HepG2 (cell line): ENCODE measurements at regions not wholly inside any gene's neighbourhood (a gene's known extent, or its start where the extent isn't known, plus 50 kb on each side); places are given as distances from the start of the nearest gene placed in this dataset.

Experiments used
- ATM ChIP-seq: fragments of 450-650 bp; IDR thresholded peaks from 2 replicates; pipeline ENCODE4 v1.7.1; 2017; ENCODE audit warnings: mild to moderate bottlenecking, borderline replicate concordance
- DPF2 ChIP-seq: sonication (generic); formaldehyde crosslinking; IDR thresholded peaks from 2 replicates; pipeline ENCODE4 v1.4.0; 2020; ENCODE audit warnings: mild to moderate bottlenecking, low read depth, missing genetic modification reagents, borderline replicate concordance
- FOXK2 ChIP-seq: fragments of 450-650 bp; IDR thresholded peaks from 2 replicates; pipeline ENCODE4 v1.6.1; 2016
- HBP1 ChIP-seq: IDR thresholded peaks from 2 replicates; pipeline ENCODE4 v1.6.1; 2016; ENCODE audit warnings: low read depth, control low read depth
- HNF4A ChIP-seq: sonication (generic); formaldehyde crosslinking; IDR thresholded peaks from 2 replicates; pipeline ENCODE4 v1.4.0; 2020; ENCODE audit warnings: missing genetic modification reagents
- IKZF5 ChIP-seq: IDR thresholded peaks from 2 replicates; pipeline ENCODE4 v1.6.1; 2018; ENCODE audit warnings: missing genetic modification reagents, mild to moderate bottlenecking, missing compliant biosample characterization
- NR1H2 ChIP-seq: sonication (generic); formaldehyde crosslinking; IDR thresholded peaks from 2 replicates; pipeline ENCODE4 v1.8.1; 2022; ENCODE audit warnings: low read depth, missing genetic modification reagents, borderline replicate concordance
- RARA ChIP-seq: IDR thresholded peaks from 2 replicates; pipeline ENCODE4 v1.6.1; 2016; ENCODE audit warnings: missing genetic modification reagents, missing compliant biosample characterization
- RFXAP ChIP-seq: sonication (generic); formaldehyde crosslinking; IDR thresholded peaks from 2 replicates; pipeline ENCODE4 v1.4.0; 2020; ENCODE audit warnings: missing genetic modification reagents, borderline replicate concordance
- SMYD3 ChIP-seq: sonication (generic); formaldehyde crosslinking; IDR thresholded peaks from 2 replicates; pipeline ENCODE4 v1.8.1; 2023; ENCODE audit warnings: mild to moderate bottlenecking, missing genetic modification reagents
- SNAPC2 ChIP-seq: sonication (generic); formaldehyde crosslinking; IDR thresholded peaks from 2 replicates; pipeline ENCODE4 v1.8.1; 2022; ENCODE audit warnings: mild to moderate bottlenecking, missing genetic modification reagents
- TAF15 ChIP-seq: fragments of 200-400 bp; formaldehyde crosslinking; IDR thresholded peaks from one replicate; pipeline ENCODE4 v1.6.1; 2018; ENCODE audit warnings: mild to moderate bottlenecking, low read depth, low read length; ENCODE audit not compliant: poor library complexity, severe bottlenecking
- ZNF678 ChIP-seq: sonication (generic); formaldehyde crosslinking; IDR thresholded peaks from 2 replicates; pipeline ENCODE4 v1.4.0; 2020; ENCODE audit warnings: mild to moderate bottlenecking, missing genetic modification reagents
- TF ChIP-seq, protein P1 (sequence below): sonication (generic); formaldehyde crosslinking; IDR thresholded peaks from 2 replicates; pipeline ENCODE4 v1.4.0; 2020; ENCODE audit warnings: low read depth, mild to moderate bottlenecking, missing genetic modification reagents
- TF ChIP-seq, protein P2 (sequence below): sonication (generic); formaldehyde crosslinking; IDR thresholded peaks from 2 replicates; pipeline ENCODE4 v1.4.0; 2020; ENCODE audit warnings: mild to moderate bottlenecking, missing genetic modification reagents
- TF ChIP-seq, protein P3 (sequence below): IDR thresholded peaks from 2 replicates; pipeline ENCODE4 v1.6.1; 2016; ENCODE audit warnings: low read depth

DNA sequence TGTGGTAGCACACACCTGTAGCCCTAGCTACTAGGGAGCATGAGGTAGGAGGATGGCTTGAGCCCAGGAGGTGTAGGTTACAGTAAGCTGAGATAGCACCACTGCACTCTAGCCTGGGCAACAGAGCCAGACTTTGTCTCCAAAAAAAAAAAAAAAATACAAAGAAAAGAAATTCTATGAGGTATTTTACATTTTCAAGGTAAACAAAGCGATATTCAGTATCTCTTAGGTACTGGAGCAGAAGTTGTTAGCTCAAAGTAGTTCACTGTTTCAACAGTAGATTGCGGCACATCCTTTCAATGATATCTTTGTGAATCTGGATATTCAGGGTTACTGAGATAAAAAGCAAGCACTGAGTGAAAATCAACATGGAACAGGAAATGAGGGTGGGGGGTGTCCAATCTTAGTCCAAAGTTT, 318.5 kb downstream of the ZNF621 start (continued):
- TF ChIP-seq, protein P1, sequence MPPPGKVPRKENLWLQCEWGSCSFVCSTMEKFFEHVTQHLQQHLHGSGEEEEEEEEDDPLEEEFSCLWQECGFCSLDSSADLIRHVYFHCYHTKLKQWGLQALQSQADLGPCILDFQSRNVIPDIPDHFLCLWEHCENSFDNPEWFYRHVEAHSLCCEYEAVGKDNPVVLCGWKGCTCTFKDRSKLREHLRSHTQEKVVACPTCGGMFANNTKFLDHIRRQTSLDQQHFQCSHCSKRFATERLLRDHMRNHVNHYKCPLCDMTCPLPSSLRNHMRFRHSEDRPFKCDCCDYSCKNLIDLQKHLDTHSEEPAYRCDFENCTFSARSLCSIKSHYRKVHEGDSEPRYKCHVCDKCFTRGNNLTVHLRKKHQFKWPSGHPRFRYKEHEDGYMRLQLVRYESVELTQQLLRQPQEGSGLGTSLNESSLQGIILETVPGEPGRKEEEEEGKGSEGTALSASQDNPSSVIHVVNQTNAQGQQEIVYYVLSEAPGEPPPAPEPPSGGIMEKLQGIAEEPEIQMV: no peak
- no peak for TF ChIP-seq TAF15
- no peak for TF ChIP-seq RFXAP
- TF ChIP-seq, protein P2, sequence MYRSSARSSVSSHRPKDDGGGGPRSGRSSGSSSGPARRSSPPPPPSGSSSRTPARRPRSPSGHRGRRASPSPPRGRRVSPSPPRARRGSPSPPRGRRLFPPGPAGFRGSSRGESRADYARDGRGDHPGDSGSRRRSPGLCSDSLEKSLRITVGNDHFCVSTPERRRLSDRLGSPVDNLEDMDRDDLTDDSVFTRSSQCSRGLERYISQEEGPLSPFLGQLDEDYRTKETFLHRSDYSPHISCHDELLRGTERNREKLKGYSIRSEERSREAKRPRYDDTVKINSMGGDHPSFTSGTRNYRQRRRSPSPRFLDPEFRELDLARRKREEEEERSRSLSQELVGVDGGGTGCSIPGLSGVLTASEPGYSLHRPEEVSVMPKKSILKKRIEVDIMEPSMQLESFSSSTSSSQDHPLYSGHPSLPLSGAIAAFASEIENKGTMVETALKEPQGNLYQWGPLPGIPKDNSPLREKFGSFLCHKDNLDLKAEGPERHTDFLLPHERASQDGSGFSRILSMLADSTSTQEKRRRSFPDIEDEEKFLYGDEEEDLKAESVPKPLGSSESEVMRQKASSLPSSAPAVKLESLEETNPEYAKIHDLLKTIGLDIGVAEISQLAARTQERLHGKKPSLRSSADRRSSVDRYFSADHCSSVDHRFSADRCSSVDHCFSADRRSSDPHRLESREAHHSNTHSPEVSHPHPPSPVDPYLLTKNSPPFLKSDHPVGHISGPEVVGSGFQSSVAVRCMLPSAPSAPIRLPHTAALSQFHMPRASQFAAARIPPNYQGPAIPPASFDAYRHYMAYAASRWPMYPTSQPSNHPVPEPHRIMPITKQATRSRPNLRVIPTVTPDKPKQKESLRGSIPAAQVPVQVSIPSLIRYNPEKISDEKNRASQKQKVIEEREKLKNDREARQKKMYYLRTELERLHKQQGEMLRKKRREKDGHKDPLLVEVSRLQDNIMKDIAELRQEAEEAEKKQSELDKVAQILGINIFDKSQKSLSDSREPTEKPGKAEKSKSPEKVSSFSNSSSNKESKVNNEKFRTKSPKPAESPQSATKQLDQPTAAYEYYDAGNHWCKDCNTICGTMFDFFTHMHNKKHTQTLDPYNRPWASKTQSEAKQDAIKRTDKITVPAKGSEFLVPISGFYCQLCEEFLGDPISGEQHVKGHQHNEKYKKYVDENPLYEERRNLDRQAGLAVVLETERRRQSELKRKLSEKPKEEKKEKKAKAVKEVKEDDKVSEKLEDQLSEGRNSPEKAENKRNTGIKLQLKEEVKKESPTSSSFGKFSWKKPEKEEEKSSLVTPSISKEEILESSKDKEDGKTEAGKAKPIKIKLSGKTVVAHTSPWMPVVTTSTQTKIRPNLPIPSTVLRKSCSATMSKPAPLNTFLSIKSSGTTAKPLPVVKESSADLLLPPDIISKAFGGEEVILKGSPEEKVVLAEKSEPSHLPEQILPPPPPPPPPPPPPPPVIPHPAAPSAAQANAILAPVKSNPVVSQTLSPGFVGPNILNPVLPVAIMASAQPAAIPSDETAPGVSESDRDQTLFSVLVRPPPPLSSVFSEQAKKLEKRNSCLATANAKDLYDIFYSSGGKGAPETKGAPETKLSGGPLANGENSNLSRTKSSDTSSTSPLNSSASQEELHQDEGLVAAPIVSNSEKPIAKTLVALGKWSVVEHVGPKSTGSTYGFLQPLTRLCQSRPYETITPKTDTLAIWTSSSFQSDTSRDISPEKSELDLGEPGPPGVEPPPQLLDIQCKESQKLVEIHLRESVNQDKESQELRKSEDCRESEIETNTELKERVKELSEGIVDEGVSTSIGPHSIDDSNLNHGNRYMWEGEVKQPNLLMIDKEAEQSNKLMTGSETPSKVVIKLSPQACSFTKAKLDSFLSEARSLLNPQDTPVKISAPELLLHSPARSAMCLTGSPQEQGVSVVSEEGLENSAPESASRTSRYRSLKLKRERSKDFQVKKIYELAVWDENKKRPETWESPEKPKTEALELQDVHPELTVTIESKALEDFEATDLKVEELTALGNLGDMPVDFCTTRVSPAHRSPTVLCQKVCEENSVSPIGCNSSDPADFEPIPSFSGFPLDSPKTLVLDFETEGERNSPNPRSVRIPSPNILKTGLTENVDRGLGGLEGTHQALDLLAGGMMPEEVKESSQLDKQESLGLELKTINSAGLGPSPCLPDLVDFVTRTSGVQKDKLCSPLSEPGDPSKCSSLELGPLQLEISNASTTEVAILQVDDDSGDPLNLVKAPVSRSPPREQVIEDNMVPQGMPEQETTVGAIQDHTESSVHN (CRISPR knock-in tag): no peak
- TF ChIP-seq DPF2 (CRISPR knock-in tag): peak; percentile 96
- no peak for TF ChIP-seq ATM
- TF ChIP-seq HBP1 (CRISPR knock-in tag): no peak
- no peak for TF ChIP-seq SNAPC2 (CRISPR knock-in tag)
- TF ChIP-seq NR1H2 (CRISPR knock-in tag): no peak
- TF ChIP-seq RARA (CRISPR knock-in tag): peak; percentile 87
- TF ChIP-seq, protein P3, sequence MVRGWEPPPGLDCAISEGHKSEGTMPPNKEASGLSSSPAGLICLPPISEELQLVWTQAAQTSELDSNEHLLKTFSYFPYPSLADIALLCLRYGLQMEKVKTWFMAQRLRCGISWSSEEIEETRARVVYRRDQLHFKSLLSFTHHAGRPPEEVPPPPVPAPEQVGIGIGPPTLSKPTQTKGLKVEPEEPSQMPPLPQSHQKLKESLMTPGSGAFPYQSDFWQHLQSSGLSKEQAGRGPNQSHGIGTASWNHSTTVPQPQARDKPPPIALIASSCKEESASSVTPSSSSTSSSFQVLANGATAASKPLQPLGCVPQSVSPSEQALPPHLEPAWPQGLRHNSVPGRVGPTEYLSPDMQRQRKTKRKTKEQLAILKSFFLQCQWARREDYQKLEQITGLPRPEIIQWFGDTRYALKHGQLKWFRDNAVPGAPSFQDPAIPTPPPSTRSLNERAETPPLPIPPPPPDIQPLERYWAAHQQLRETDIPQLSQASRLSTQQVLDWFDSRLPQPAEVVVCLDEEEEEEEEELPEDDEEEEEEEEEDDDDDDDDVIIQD (CRISPR knock-in tag): peak; percentile 88
- TF ChIP-seq FOXK2: peak; percentile 66; the same call in 1 of the 2 replicates
- TF ChIP-seq HNF4A: peak; percentile 94
- TF ChIP-seq SMYD3: peak; percentile 73; the same call in 1 of the 2 replicates
- no peak for TF ChIP-seq ZNF678 (CRISPR knock-in tag)
- TF ChIP-seq IKZF5 (CRISPR knock-in tag): no peak
